K562 (cell line): ENCODE measurements at regions not wholly inside any gene's neighbourhood (a gene's known extent, or its start where the extent isn't known, plus 50 kb on each side); places are given as distances from the start of the nearest gene placed in this dataset.

Experiments used
- ATAC-seq: fragments of 200-7000 bp; cut with Tn5 transposase; 3 replicates; pipeline ENCODE4 v1.9.1; 2020; ENCODE audit warnings: moderate library complexity
- BruUV-seq: library from RNA; stranded (reverse); fragments of 400-500 nt; replicated peaks from 2 replicates; lab custom pipeline; 2021; lab: Mats Ljungman, UMichigan
- CTCF ChIA-PET: fragments of 300-600 bp; formaldehyde crosslinking; extraction: SDS; loops from one replicate; lab custom pipeline; 2021; ENCODE audit warnings: low intra/inter-chr PET ratio; lab: Yijun Ruan, JAX
- POLR2A ChIA-PET: fragments of 300-600, 350-650 bp; sonication (Branson Sonifier 250); formaldehyde crosslinking; extraction: SDS; loops from one replicate; lab custom pipeline; 2021; ENCODE audit warnings: antibody characterized with exemption, inconsistent platforms; lab: Yijun Ruan, JAX
- DNase-seq, 4 experiments: peaks; one replicate each; pipeline versions ENCODE4 v3.0.0 to v3.0.0-alpha.2; 2011 to 2018; ENCODE audit warnings: low spot score in 3 of 4, mixed read lengths in 3 of 4; ENCODE audit errors: extremely low read depth in 1 of 4
- FAIRE-seq: peaks from 2 replicates; lab custom pipeline; 2011; peaks lifted over from hg19 to GRCh38; lab: Jason Lieb, UNC
- H2AFZ ChIP-seq: 2 replicates; pipeline ENCODE4 v1.6.0; 2011; ENCODE audit warnings: low read depth, low read length, control low read depth, inconsistent platforms
- H3K27ac ChIP-seq: fragments of 200-600 bp; 3 replicates; pipeline ENCODE4 v1.8.0; 2011; ENCODE audit warnings: low read depth, mild to moderate bottlenecking, control low read depth, inconsistent platforms, low read length, moderate library complexity, mixed read lengths; ENCODE audit errors: extremely low read depth
- H3K27me3 ChIP-seq, 2 experiments: fragments of 300-600 bp in 1 of 2; 2 replicates in 1 of 2; 3 replicates in 1 of 2; pipeline versions ENCODE4 v1.6.0 to v1.8.0; 2011; ENCODE audit warnings: inconsistent platforms in 2 of 2, low read length in 2 of 2, mild to moderate bottlenecking in 1 of 2, mixed read lengths in 1 of 2, moderate library complexity in 1 of 2; ENCODE audit not compliant: control insufficient read depth in 2 of 2, insufficient read depth in 2 of 2
- H3K36me3 ChIP-seq: fragments of 300-600 bp; 3 replicates; pipeline ENCODE4 v1.8.0; 2011; ENCODE audit warnings: mild to moderate bottlenecking, low read length, inconsistent platforms; ENCODE audit not compliant: control insufficient read depth, insufficient read depth
- H3K4me1 ChIP-seq, 2 experiments: fragments of 200-600 bp in 1 of 2; replicated peaks in 1 of 2; 2 replicates in 1 of 2; 3 replicates in 1 of 2; pipeline versions ENCODE4 v1.5.1 to v1.8.0; 2011; ENCODE audit warnings: inconsistent platforms in 2 of 2, low read length in 2 of 2, mild to moderate bottlenecking in 1 of 2, mixed read lengths in 1 of 2, moderate library complexity in 1 of 2; ENCODE audit not compliant: control insufficient read depth in 2 of 2, insufficient read depth in 2 of 2
- H3K4me2 ChIP-seq: 2 replicates; pipeline ENCODE4 v1.6.1; 2011; ENCODE audit warnings: low read length, control low read depth, inconsistent platforms, mixed read lengths; ENCODE audit not compliant: insufficient read depth
- H3K4me3 ChIP-seq: fragments of 200-600 bp; sonication (generic), shearing (Covaris generic); 2 replicates; pipeline ENCODE4 v1.5.1; 2016; ENCODE audit warnings: control low read depth, inconsistent platforms
- H3K79me2 ChIP-seq: fragments of 200-600 bp; 3 replicates; pipeline ENCODE4 v1.8.0; 2011; ENCODE audit warnings: low read length, inconsistent platforms; ENCODE audit not compliant: control insufficient read depth, insufficient read depth
- H3K9ac ChIP-seq, 2 experiments: 2 replicates each; pipeline versions ENCODE4 v1.6.0 to v1.6.1; 2011; ENCODE audit warnings: low read depth in 2 of 2, low read length in 2 of 2, control low read depth in 1 of 2, inconsistent platforms in 1 of 2, mild to moderate bottlenecking in 1 of 2, mixed read lengths in 1 of 2; ENCODE audit not compliant: insufficient read depth in 1 of 2
- H3K9me1 ChIP-seq: one replicate; pipeline ENCODE4 v1.6.0; 2011; ENCODE audit warnings: inconsistent platforms, mild to moderate bottlenecking, low read length, moderate library complexity; ENCODE audit not compliant: control insufficient read depth, insufficient read depth
- H3K9me3 ChIP-seq: replicated peaks from 2 replicates; pipeline ENCODE4 v1.5.1; 2011; ENCODE audit warnings: low read depth, low read length, inconsistent platforms; ENCODE audit not compliant: control insufficient read depth, insufficient read depth
- H4K20me1 ChIP-seq: replicated peaks from 2 replicates; pipeline ENCODE4 v1.6.1; 2011; ENCODE audit warnings: low read length, inconsistent platforms, mixed read lengths; ENCODE audit not compliant: control insufficient read depth, insufficient read depth
- DACH1 ChIP-seq: fragments of 450-650 bp; IDR thresholded peaks from 2 replicates; pipeline ENCODE4 v1.6.1; 2018; ENCODE audit not compliant: partially characterized antibody
- E2F4 ChIP-seq: sonication (generic); formaldehyde crosslinking; IDR thresholded peaks from 2 replicates; pipeline ENCODE4 v1.8.0; 2022; ENCODE audit warnings: mild to moderate bottlenecking, low read depth, missing genetic modification reagents
- HDAC2 ChIP-seq: fragments of 450-650 bp; IDR thresholded peaks from 2 replicates; pipeline ENCODE4 v1.6.1; 2016; ENCODE audit warnings: mild to moderate bottlenecking
- HNRNPK ChIP-seq: fragments of 200-400 bp; formaldehyde crosslinking; IDR thresholded peaks from one replicate; pipeline ENCODE4 v1.6.1; 2018; ENCODE audit warnings: mild to moderate bottlenecking, low read depth, low read length; ENCODE audit not compliant: poor library complexity, severe bottlenecking
- MBD1 ChIP-seq: fragments of 250-450 bp; sonication (Bioruptor Pico); IDR thresholded peaks from 2 replicates; pipeline ENCODE4 v1.8.0; 2022; ENCODE audit warnings: inconsistent platforms
- PHF20 ChIP-seq: fragments of 450-650 bp; IDR thresholded peaks from 2 replicates; pipeline ENCODE4 v1.6.1; 2018; ENCODE audit not compliant: partially characterized antibody
- RBBP5 ChIP-seq: fragments of 200-600 bp; sonication (generic); IDR thresholded peaks from 2 replicates; pipeline ENCODE4 v1.6.1; 2012; ENCODE audit warnings: borderline replicate concordance, mild to moderate bottlenecking, low read length, control low read depth, inconsistent platforms; ENCODE audit not compliant: insufficient read depth, poor library complexity, severe bottlenecking
- SIN3A ChIP-seq, 2 experiments: fragments of 150-350 bp in 1 of 2; IDR thresholded peaks; 2 replicates each; pipeline ENCODE4 v1.6.1; 2011 to 2016; ENCODE audit warnings: borderline replicate concordance in 2 of 2, low read depth in 2 of 2, low read length in 2 of 2, mild to moderate bottlenecking in 2 of 2, moderate library complexity in 2 of 2; ENCODE audit not compliant: control insufficient read depth in 1 of 2
- SREBF2 ChIP-seq: sonication (generic); formaldehyde crosslinking; IDR thresholded peaks from 2 replicates; pipeline ENCODE4 v1.4.0; 2020; ENCODE audit warnings: mild to moderate bottlenecking, missing genetic modification reagents
- THAP7 ChIP-seq: fragments of 250-450 bp; sonication (Bioruptor Pico); IDR thresholded peaks from 2 replicates; pipeline ENCODE4 v1.5.0; 2021
- ZBTB8A ChIP-seq: fragments of 450-650 bp; IDR thresholded peaks from 2 replicates; pipeline ENCODE4 v1.6.1; 2018; ENCODE audit warnings: mild to moderate bottlenecking, moderate library complexity; ENCODE audit not compliant: partially characterized antibody
- ZFP30 ChIP-seq: fragments of 250-450 bp; sonication (Bioruptor Pico); IDR thresholded peaks from 2 replicates; pipeline ENCODE4 v1.8.0; 2022; ENCODE audit warnings: moderate library complexity, mild to moderate bottlenecking, inconsistent platforms, borderline replicate concordance
- ZNF408 ChIP-seq: fragments of 250-450 bp; sonication (Bioruptor Pico); IDR thresholded peaks from 2 replicates; pipeline ENCODE4 v1.4.0; 2020; ENCODE audit warnings: low read depth, mild to moderate bottlenecking, moderate library complexity
- ZNF512 ChIP-seq: IDR thresholded peaks from 2 replicates; pipeline ENCODE4 v1.6.1; 2016; ENCODE audit warnings: missing genetic modification characterization, missing compliant biosample characterization
- ZNF644 ChIP-seq: fragments of 200-800 bp; sonication (Bioruptor generic); IDR thresholded peaks from 2 replicates; pipeline ENCODE4 v1.6.1; 2016; ENCODE audit warnings: low read depth, missing genetic modification characterization, missing compliant biosample characterization
- WGBS: fragments of 100-300 bp; shearing (Covaris generic); methylation state at CpG from one replicate; pipeline ENCODE4 v1.1.6; 2016; ENCODE audit warnings: low coverage, mixed read lengths; ENCODE audit not compliant: insufficient coverage; ENCODE audit errors: missing lambda C conversion rate; 5-methylcytosine and 5-hydroxymethylcytosine counted together
- in situ Hi-C: fragments of 300-500 bp; cut with MboI; formaldehyde crosslinking; loops from 4 replicates; pipeline ENCODE4 v1.15.0; 2018; ENCODE audit warnings: inconsistent platforms, mixed read lengths
- intact Hi-C: fragments of 100-400 bp; cut with micrococcal nuclease; formaldehyde crosslinking; loops from 2 replicates; pipeline ENCODE4 v1.14.2; 2022

GRCh38 chr10:90288391-90288933 is 569.4 kb downstream of the HTR7 start:
- Histone ChIP-seq H3K79me2 (no peaks in the 10 kb centered on the region), H3K4me3 (no peak overlapping the region), H3K36me3 (no peaks in the 10 kb centered on the region), H3K9me3 (no peaks in the 10 kb centered on the region), H3K4me1 (no peaks in the 10 kb centered on the region), H3K27me3 (no peaks in the 10 kb centered on the region), H3K9ac (no peak overlapping the region), H3K9me1 (no peaks in the 10 kb centered on the region), H3K27ac (no peak overlapping the region), H2AFZ (no peak overlapping the region), H4K20me1 (no peaks in the 10 kb centered on the region), H3K4me2 (no peak overlapping the region)
- DNase-seq, result no peak
- BruUV-seq, result no TSS peak
- FAIRE-seq, result no peak
- no peak for TF ChIP-seq HDAC2
- no peak for TF ChIP-seq E2F4 (CRISPR knock-in tag)
- TF ChIP-seq SREBF2 (CRISPR knock-in tag), result no peak
- TF ChIP-seq ZNF512 (tag), result no peak
- TF ChIP-seq THAP7, result no peak
- no peak for TF ChIP-seq ZFP30 (CRISPR knock-in tag)
- TF ChIP-seq PHF20, result no peak
- TF ChIP-seq ZBTB8A, result no peak
- no peak for TF ChIP-seq SIN3A (IDR thresholded peaks at IDR 0.05; ENCODE audit: borderline replicate concordance in 2 of 2, control insufficient read depth in 1 of 2, low read depth in 2 of 2, low read length in 2 of 2)
- TF ChIP-seq ZNF408 (CRISPR knock-in tag), result no peak
- no peak for TF ChIP-seq RBBP5
- no peak for TF ChIP-seq ZNF644 (tag)
- TF ChIP-seq MBD1 (CRISPR knock-in tag), result no peak
- no peak for TF ChIP-seq DACH1
- TF ChIP-seq HNRNPK, result no peak
- intact Hi-C loops, result no loop called here
- in situ Hi-C loops, result no loop called here
- ChIA-PET POLR2A (no interaction called here), CTCF (no interaction called here)
- 0% methylated on average over 1 of the region's 1 CpG for WGBS
- ATAC-seq, result no peak
